Duodenal mucosa (tissue), 2 donors: ENCODE measurements at regions not wholly inside any gene's neighbourhood (a gene's known extent, or its start where the extent isn't known, plus 50 kb on each side); places are given as distances from the start of the nearest gene placed in this dataset.

Experiments used
- H3K27ac ChIP-seq: one replicate; pipeline ENCODE4 v1.7.0; 2013; ENCODE audit warnings: low read depth, low read length
- H3K27me3 ChIP-seq, 2 donors: one replicate each; pipeline ENCODE4 v1.7.0; 2013; ENCODE audit warnings: low read length in 2 of 2, control low read depth in 1 of 2; ENCODE audit not compliant: insufficient read depth in 2 of 2, control insufficient read depth in 1 of 2
- H3K36me3 ChIP-seq, 2 donors: one replicate each; pipeline ENCODE4 v1.7.0; 2013; ENCODE audit warnings: low read length in 2 of 2, control low read depth in 1 of 2; ENCODE audit not compliant: insufficient read depth in 2 of 2, control insufficient read depth in 1 of 2
- H3K4me1 ChIP-seq, 2 donors: one replicate each; pipeline ENCODE4 v1.7.0; 2013; ENCODE audit warnings: low read length in 2 of 2, control low read depth in 1 of 2; ENCODE audit not compliant: insufficient read depth in 2 of 2, control insufficient read depth in 1 of 2
- H3K4me3 ChIP-seq, 2 donors: one replicate each; pipeline ENCODE4 v1.7.0; 2013; ENCODE audit warnings: low read length in 2 of 2, low read depth in 1 of 2
- H3K9ac ChIP-seq, 2 donors: one replicate each; pipeline ENCODE4 v1.7.0; 2013; ENCODE audit warnings: low read length in 2 of 2, low read depth in 1 of 2
- H3K9me3 ChIP-seq, 2 donors: one replicate each; pipeline ENCODE4 v1.7.0; 2013; ENCODE audit warnings: low read length in 2 of 2, control low read depth in 1 of 2; ENCODE audit not compliant: control insufficient read depth in 1 of 2

DNA sequence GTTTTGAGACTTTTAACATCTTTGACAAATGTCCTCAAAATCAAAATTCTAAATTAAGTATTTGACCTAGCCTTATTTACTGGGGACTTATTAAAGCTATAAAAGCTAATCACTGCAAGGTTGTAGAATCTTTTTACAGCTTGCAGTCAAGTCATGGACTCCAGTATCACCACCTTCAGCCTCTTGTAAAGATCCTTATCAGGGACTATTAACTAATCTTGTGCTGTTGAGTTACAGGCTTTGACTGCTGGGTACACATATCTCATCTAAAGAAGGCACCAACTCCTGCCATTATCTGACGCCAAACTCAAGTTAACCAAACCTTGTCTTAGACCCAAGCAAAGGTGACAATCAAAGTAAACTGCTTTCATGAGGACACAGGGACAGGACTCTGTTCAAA is 621.0 kb upstream of the IGFBP3 start:
- Histone ChIP-seq H3K4me3 (no peak overlapping the region), H3K4me1 (peaks cover 7 to 20% of the 10 kb centered on the region in 2 donors), H3K9ac (no peak overlapping the region), H3K9me3 (no peaks in the 10 kb centered on the region), H3K27ac (no peak overlapping the region), H3K27me3 (no peaks in the 10 kb centered on the region), H3K36me3 (no peaks in the 10 kb centered on the region)

DNA sequence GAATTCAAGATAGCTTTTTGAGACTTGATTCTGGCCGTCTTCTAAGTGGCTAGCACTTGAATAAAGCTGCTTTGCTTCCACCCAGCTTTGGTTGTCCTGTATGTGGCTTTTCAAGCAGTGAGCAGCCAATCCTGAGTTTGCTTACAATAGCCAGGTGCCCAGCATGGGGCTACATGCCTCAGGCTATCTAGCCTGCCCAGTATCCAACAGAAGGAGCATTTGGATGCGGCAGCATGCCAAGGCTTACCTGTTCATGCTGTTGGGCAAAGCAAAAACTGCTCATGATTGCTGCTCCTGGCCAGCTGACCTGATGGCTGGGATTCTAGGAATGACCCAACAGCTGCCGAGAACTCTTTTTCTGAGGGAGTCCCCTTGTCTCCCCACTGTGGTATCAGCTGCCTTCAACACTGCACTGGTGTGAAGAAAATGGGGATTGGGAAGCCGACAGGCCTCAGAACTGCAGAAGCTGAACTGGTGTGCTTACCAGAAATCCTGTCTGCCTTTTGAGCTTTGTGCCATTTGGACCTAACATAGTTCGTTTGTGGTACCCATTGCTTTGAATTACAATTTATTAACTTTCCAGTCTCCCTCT is 618.9 kb upstream of the IGFBP3 start:
- Histone ChIP-seq H3K4me3 (no peak overlapping the region), H3K36me3 (no peaks in the 10 kb centered on the region), H3K9ac (no peak overlapping the region), H3K27ac (no peak overlapping the region), H3K27me3 (no peaks in the 10 kb centered on the region), H3K4me1 (peaks cover 8 to 21% of the 10 kb centered on the region in 2 donors), H3K9me3 (no peaks in the 10 kb centered on the region)

DNA sequence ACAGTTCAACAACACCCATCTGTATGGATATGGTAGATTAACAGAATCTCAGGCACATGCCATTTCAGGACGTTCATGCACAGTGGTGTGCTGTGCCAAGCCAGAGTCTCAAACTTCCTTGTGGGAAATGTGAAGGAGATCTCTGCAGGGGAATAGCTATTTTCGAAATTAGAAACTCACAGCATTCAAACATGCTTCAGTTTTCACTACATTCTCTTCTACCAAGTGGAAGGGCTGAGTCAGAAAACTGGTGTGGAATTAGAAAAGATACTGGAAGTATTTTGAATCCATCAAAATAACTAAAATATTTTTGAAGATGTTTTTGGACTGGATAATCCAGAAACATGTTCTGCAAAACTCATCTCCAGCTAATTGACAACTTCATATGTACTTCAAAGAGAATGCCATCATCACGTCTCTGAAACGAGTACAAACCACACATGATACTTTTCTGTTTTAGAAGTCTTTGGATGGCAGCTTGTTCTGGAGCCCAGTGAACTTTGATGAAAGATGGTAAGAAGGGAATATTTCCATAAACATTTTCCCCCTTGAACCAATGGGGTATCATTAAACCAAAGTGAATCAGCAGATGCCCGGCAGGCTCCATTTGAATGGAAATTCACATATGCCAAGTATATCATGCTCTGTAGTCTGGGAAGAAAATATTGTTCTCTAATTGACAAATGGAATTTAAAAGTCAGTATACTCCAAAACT is 616.3 kb upstream of the IGFBP3 start:
- H3K27ac ChIP-seq: no peak overlapping the region
- H3K27me3 ChIP-seq: no peaks in the 10 kb centered on the region
- H3K4me3 ChIP-seq: no peak overlapping the region
- no peaks in the 10 kb centered on the region for H3K9me3 ChIP-seq
- H3K4me1 ChIP-seq: peaks cover 10 to 15% of the 10 kb centered on the region in 2 donors
- no peak overlapping the region for H3K9ac ChIP-seq
- H3K36me3 ChIP-seq: no peaks in the 10 kb centered on the region

DNA sequence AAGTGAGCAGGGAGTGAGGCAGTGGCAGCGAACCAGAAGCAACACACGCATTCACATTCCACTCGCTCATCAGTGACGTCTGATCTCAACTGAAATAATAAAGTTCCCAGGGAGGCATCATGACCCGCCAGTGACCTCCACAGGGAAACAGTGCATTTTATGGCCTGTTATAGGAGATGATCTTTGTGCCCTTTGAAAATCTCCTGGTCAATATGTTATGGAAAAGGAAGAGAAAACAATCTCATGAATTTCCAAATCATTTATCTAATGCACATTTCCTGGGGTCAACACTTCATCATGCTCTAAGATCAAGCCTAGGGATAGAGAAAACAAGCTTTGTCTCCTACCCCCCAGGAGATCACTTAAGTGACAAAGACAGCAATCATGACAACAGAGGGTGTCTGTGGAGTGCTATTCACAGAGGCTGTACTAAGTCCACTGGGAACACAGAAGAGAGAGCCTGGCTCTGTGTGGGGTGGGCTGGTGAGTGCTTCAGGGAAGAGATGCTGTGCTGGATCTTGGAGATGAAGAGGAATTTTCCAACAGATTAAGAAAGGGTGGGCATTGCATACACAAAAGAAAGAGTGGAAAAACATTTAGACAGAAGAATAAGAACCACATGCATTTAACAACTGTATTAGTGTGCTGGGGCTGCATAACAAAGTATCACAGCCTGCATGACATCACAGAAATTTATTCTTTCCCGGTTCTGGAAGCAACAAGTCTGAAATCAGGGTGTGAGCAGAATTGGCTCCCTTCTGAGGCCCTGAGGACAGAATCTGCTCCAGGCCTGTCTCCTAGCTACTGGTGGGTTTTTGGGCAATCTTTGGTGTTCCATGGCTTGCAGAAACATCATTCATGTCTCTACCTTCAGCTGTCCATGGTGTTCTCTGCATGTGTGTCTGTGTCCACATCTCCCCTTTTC is 613.9 kb upstream of the IGFBP3 start:
- Histone ChIP-seq H3K9ac (no peak overlapping the region), H3K36me3 (no peaks in the 10 kb centered on the region), H3K27ac (no peak overlapping the region), H3K4me1 (peaks cover 9 to 10% of the 10 kb centered on the region in 2 donors), H3K4me3 (no peak overlapping the region), H3K9me3 (no peaks in the 10 kb centered on the region), H3K27me3 (no peaks in the 10 kb centered on the region)

DNA sequence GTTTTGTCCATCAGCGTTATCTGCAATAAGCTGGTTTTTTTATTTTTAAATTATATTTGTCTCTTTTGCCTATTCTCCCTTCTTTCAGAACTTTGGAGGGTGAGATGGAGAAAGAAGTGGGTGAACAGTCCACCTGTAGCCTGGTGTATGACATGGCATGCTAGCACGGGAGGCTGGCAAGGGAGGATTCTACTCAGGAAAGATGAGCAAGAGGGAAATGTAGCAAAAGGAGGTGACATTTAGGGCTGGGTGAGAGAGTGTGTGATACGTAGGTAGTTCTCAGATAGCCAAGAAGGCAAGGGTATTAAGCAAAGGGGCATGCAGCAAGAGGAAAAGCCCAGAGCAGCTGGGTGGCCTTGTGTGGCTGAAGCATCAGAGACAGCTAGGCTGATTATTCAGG is 612.9 kb upstream of the IGFBP3 start:
- H3K4me1 ChIP-seq: peaks cover 9 to 10% of the 10 kb centered on the region in 2 donors
- H3K36me3 ChIP-seq: no peaks in the 10 kb centered on the region
- no peaks in the 10 kb centered on the region for H3K9me3 ChIP-seq
- H3K27me3 ChIP-seq: no peaks in the 10 kb centered on the region
- no peak overlapping the region for H3K27ac ChIP-seq
- no peak overlapping the region for H3K9ac ChIP-seq
- H3K4me3 ChIP-seq: no peak overlapping the region

DNA sequence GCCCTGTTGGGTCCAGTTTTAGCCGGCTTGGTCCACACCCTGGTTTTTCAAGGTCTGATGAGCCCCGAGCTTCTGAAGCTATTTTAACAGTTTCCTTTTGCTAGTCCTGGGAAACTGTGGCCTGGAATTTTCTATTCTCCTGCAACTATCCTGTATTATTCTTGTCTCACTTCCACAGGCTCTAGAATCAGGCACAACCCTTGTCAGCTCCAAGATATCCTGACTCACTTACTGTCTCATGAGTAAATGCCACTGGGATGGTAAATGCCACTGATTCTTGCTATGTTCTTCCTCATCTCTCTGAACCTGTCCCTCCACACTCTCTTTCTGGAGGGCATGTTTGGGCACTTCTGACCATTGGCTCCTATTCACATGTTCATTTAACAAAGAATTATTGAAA is 611.5 kb upstream of the IGFBP3 start:
- Histone ChIP-seq H3K9ac (no peak overlapping the region), H3K9me3 (no peaks in the 10 kb centered on the region), H3K4me3 (no peak overlapping the region), H3K27me3 (no peaks in the 10 kb centered on the region), H3K27ac (no peak overlapping the region), H3K36me3 (no peaks in the 10 kb centered on the region), H3K4me1 (peaks cover 9 to 10% of the 10 kb centered on the region in 2 donors)

DNA sequence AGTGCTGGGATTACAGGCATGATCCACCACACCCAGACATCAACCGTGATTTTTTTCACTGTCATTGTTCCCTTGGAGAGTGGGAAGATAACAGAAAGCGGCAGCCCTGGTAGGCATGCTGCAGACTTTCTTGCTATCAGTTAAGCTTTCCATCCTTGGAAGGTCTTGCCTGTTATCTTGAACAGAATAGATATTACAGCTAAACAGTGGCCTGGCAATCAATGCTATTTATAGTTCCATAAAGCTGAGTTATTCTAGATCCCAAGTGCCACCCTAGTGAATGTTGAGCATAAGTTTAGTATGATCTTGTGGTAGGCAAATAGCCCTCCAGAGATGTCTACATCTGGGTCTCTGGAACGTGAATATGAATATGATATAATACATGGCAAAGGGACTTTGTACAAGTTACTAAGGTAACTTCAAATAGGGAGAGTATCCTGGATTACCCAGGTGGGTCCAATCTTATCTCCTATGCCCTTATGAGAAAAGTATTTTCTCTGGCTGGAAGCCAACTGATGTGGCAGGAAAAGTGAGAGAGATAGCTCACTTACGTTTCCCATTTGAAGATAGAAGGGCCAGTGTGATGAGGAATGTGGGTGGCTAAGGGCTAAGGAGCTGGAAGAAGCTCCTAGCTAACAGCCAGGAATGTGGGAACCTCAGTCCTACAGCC is 609.1 kb upstream of the IGFBP3 start:
- H3K27me3 ChIP-seq: no peaks in the 10 kb centered on the region
- H3K4me3 ChIP-seq: no peak overlapping the region
- peaks cover 11 to 13% of the 10 kb centered on the region in 2 donors for H3K4me1 ChIP-seq
- no peaks in the 10 kb centered on the region for H3K36me3 ChIP-seq
- H3K9ac ChIP-seq: no peak overlapping the region
- H3K27ac ChIP-seq: no peak overlapping the region
- H3K9me3 ChIP-seq: no peaks in the 10 kb centered on the region

DNA sequence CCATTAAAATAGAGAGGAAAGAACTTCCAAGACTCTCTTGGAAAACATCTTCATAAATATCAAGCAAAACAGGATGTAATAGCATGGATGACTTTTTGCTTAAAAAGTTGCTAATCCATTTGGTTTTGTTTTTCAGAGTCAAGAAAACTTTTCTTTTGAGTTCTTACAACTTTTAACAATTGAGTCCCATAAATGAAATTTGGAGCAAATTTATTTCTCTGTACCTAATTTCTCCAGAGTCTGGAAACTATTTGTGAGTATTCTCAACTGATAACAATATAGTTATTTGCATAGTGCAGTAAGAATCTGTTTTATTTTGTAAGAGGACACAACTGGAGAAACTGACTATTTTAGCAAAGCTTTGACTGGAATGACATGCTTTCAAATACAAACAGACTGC is 606.3 kb upstream of the IGFBP3 start:
- Histone ChIP-seq H3K36me3 (no peaks in the 10 kb centered on the region), H3K4me1 (peaks cover 6 to 14% of the 10 kb centered on the region in 2 donors), H3K27me3 (no peaks in the 10 kb centered on the region), H3K9ac (no peak overlapping the region), H3K27ac (no peak overlapping the region), H3K9me3 (no peaks in the 10 kb centered on the region), H3K4me3 (no peak overlapping the region)

DNA sequence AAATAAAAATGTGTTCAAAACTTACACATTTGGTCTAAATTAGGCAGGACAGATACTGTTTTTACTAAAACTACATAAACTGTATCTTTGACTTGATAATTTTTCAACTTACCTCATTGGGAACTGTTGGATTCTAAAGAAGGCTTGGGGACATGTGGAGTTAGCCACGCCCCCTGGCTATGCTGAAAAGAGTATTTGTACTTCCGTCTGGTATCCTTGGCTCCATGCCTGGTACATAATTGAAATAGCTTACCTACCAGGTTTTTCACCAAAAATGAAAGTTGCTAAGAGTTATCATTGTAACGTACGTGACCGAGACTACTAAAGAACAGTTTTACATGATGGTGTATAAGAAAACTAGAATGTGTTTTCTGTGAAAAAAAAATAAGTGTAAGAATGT is 604.8 kb upstream of the IGFBP3 start:
- Histone ChIP-seq H3K4me1 (peaks cover 6 to 14% of the 10 kb centered on the region in 2 donors), H3K27ac (no peak overlapping the region), H3K36me3 (no peaks in the 10 kb centered on the region), H3K27me3 (no peaks in the 10 kb centered on the region), H3K9ac (no peak overlapping the region), H3K4me3 (no peak overlapping the region), H3K9me3 (no peaks in the 10 kb centered on the region)
